H1 (cell line): ENCODE measurements at regions not wholly inside any gene's neighbourhood (a gene's known extent, or its start where the extent isn't known, plus 50 kb on each side); places are given as distances from the start of the nearest gene placed in this dataset.

Experiments used
- CTCF ChIA-PET: fragments of 300-600 bp; sonication (Branson Sonifier 250); formaldehyde crosslinking; loops from one replicate; lab custom pipeline; 2021; ENCODE audit not compliant: partially characterized antibody; lab: Charles Lee
- POLR2A ChIA-PET: fragments of 300-600 bp; sonication (Branson Sonifier 250); formaldehyde crosslinking; loops from one replicate; lab custom pipeline; 2021; ENCODE audit warnings: inconsistent platforms; ENCODE audit not compliant: partially characterized antibody; lab: Charles Lee
- DNase-seq, 2 experiments: peaks; one replicate each; pipeline versions ENCODE4 v3.0.0 to v3.0.0-alpha.2; 2010 to 2022; ENCODE audit warnings: low spot score in 2 of 2, low read depth in 1 of 2, mixed read lengths in 1 of 2
- FAIRE-seq: peaks from 2 replicates; lab custom pipeline; 2011; peaks lifted over from hg19 to GRCh38; lab: Jason Lieb, UNC
- H2AFZ ChIP-seq: 2 replicates; pipeline ENCODE4 v1.8.1; 2012; ENCODE audit warnings: low read length, inconsistent platforms
- H2AK5ac ChIP-seq: 2 replicates; pipeline ENCODE4 v1.6.1; 2013; ENCODE audit warnings: low read depth, low read length
- H2BK120ac ChIP-seq: replicated peaks from 2 replicates; pipeline ENCODE3; 2013; ENCODE audit warnings: low read depth, low read length, inconsistent platforms
- H2BK12ac ChIP-seq: 2 replicates; pipeline ENCODE4 v1.6.1; 2013; ENCODE audit warnings: low read depth, low read length
- H2BK15ac ChIP-seq: 2 replicates; pipeline ENCODE4 v1.6.1; 2013; ENCODE audit warnings: low read length
- H2BK20ac ChIP-seq: 2 replicates; pipeline ENCODE4 v1.6.1; 2013; ENCODE audit warnings: low read length
- H2BK5ac ChIP-seq: 2 replicates; pipeline ENCODE4 v1.6.1; 2013; ENCODE audit warnings: low read depth, low read length
- H3K14ac ChIP-seq: 2 replicates; pipeline ENCODE4 v1.6.1; 2013; ENCODE audit warnings: inconsistent platforms; ENCODE audit not compliant: insufficient read length
- H3K18ac ChIP-seq: 2 replicates; pipeline ENCODE4 v1.6.1; 2013; ENCODE audit warnings: low read length; ENCODE audit errors: extremely low read depth
- H3K23ac ChIP-seq: 2 replicates; pipeline ENCODE4 v1.6.1; 2013; ENCODE audit warnings: inconsistent platforms; ENCODE audit not compliant: insufficient read length
- H3K23me2 ChIP-seq: 2 replicates; pipeline ENCODE4 v1.6.1; 2013; ENCODE audit warnings: low read depth, low read length
- H3K27ac ChIP-seq: 2 replicates; pipeline ENCODE4 v1.6.1; 2011; ENCODE audit warnings: low read depth, low read length, inconsistent platforms
- H3K27me3 ChIP-seq, 4 experiments: replicated peaks in 1 of 4; 1 replicate in 1 of 4; 2 replicates in 3 of 4; pipeline versions ENCODE4 v1.6.1 to v1.8.1; 2011 to 2013; ENCODE audit warnings: low read length in 3 of 4, mild to moderate bottlenecking in 3 of 4, inconsistent platforms in 2 of 4, mixed read lengths in 2 of 4, moderate library complexity in 1 of 4; ENCODE audit not compliant: control insufficient read depth in 3 of 4, insufficient read depth in 3 of 4; ENCODE audit errors: extremely low read depth in 1 of 4
- H3K36me3 ChIP-seq, 4 experiments: 2 replicates each; pipeline versions ENCODE4 v1.6.1 to v1.8.1; 2011 to 2013; ENCODE audit warnings: mild to moderate bottlenecking in 4 of 4, low read length in 3 of 4, moderate library complexity in 2 of 4, control low read depth in 1 of 4, inconsistent platforms in 1 of 4; ENCODE audit not compliant: insufficient read depth in 4 of 4, control insufficient read depth in 2 of 4
- H3K4ac ChIP-seq: replicated peaks from 2 replicates; pipeline ENCODE3; 2013; ENCODE audit warnings: low read length, low read depth, mixed read lengths, inconsistent platforms; ENCODE audit not compliant: insufficient read length
- H3K4me1 ChIP-seq, 4 experiments: replicated peaks in 1 of 4; 1 replicate in 1 of 4; 2 replicates in 3 of 4; pipeline versions ENCODE4 v1.6.1 to v1.8.1; 2011 to 2013; ENCODE audit warnings: low read length in 3 of 4, inconsistent platforms in 2 of 4, mixed read lengths in 1 of 4; ENCODE audit not compliant: insufficient read depth in 4 of 4, control insufficient read depth in 3 of 4
- H3K4me2 ChIP-seq, 2 experiments: 2 replicates each; pipeline versions ENCODE4 v1.6.1 to v1.8.1; 2011 to 2013; ENCODE audit warnings: low read depth in 2 of 2, low read length in 2 of 2, control low read depth in 1 of 2, inconsistent platforms in 1 of 2, mild to moderate bottlenecking in 1 of 2; ENCODE audit not compliant: insufficient read depth in 1 of 2
- H3K4me3 ChIP-seq, 4 experiments: fragments of 200-600, 300-600 bp in 1 of 4; sonication (generic), shearing (Covaris generic), sonication (Bioruptor Twin) in 1 of 4; 2 replicates each; pipeline versions ENCODE4 v1.5.1 to v1.8.1; 2011 to 2016; ENCODE audit warnings: low read length in 4 of 4, low read depth in 3 of 4, control low read depth in 2 of 4, inconsistent platforms in 2 of 4, mild to moderate bottlenecking in 2 of 4, mixed read lengths in 1 of 4, moderate library complexity in 1 of 4; ENCODE audit not compliant: insufficient read depth in 2 of 4; ENCODE audit errors: extremely low read depth in 1 of 4
- H3K56ac ChIP-seq: replicated peaks from 2 replicates; pipeline ENCODE3; 2013; ENCODE audit warnings: low read depth, mild to moderate bottlenecking, mixed read lengths, low read length, inconsistent platforms; ENCODE audit not compliant: insufficient read length
- H3K79me1 ChIP-seq: 2 replicates; pipeline ENCODE4 v1.6.1; 2013; ENCODE audit warnings: low read depth, low read length, control low read depth
- H3K79me2 ChIP-seq, 2 experiments: 2 replicates each; pipeline versions ENCODE4 v1.6.1 to v1.8.1; 2012 to 2013; ENCODE audit warnings: low read length in 2 of 2, mild to moderate bottlenecking in 2 of 2, inconsistent platforms in 1 of 2; ENCODE audit not compliant: insufficient read depth in 2 of 2, control insufficient read depth in 1 of 2
- H3K9ac ChIP-seq, 4 experiments: replicated peaks in 1 of 4; 1 replicate in 1 of 4; 2 replicates in 3 of 4; pipeline versions ENCODE4 v1.6.1 to v1.8.1; 2011 to 2013; ENCODE audit warnings: low read depth in 3 of 4, low read length in 3 of 4, control low read depth in 2 of 4, mild to moderate bottlenecking in 2 of 4, moderate library complexity in 2 of 4, inconsistent platforms in 1 of 4; ENCODE audit errors: extremely low read depth in 1 of 4
- H3K9me3 ChIP-seq, 2 experiments: 2 replicates each; pipeline versions ENCODE4 v1.6.1 to v1.8.1; 2012 to 2013; ENCODE audit warnings: mild to moderate bottlenecking in 2 of 2, moderate library complexity in 2 of 2, control low read depth in 1 of 2, inconsistent platforms in 1 of 2, low read depth in 1 of 2, low read length in 1 of 2, mixed read lengths in 1 of 2; ENCODE audit not compliant: insufficient read depth in 2 of 2
- H4K20me1 ChIP-seq, 2 experiments: replicated peaks in 1 of 2; 2 replicates each; pipeline versions ENCODE3 to v1.8.1; 2011 to 2013; ENCODE audit warnings: inconsistent platforms in 2 of 2, low read length in 2 of 2, mild to moderate bottlenecking in 1 of 2; ENCODE audit not compliant: insufficient read depth in 2 of 2, control insufficient read depth in 1 of 2
- H4K5ac ChIP-seq: 2 replicates; pipeline ENCODE4 v1.6.1; 2013; ENCODE audit warnings: low read length, low read depth, mixed read lengths, inconsistent platforms; ENCODE audit not compliant: insufficient read length
- H4K8ac ChIP-seq: 2 replicates; pipeline ENCODE4 v1.8.0; 2013; ENCODE audit warnings: mild to moderate bottlenecking, moderate library complexity, low read length, inconsistent platforms; ENCODE audit not compliant: insufficient read depth; ENCODE audit errors: extremely low read depth
- H4K91ac ChIP-seq: replicated peaks from 2 replicates; pipeline ENCODE3; 2013; ENCODE audit warnings: low read length, mixed read lengths, inconsistent platforms; ENCODE audit not compliant: insufficient read length
- BRCA1 ChIP-seq: IDR thresholded peaks from 2 replicates; pipeline ENCODE4 v1.6.1; 2012; ENCODE audit warnings: low read depth, low read length, improper control_type of control experiment
- CBX8 ChIP-seq: fragments of 300-800, 300-1000 bp; sonication (generic); IDR thresholded peaks from 2 replicates; pipeline ENCODE4 v1.7.1; 2016; ENCODE audit warnings: low read depth, low read length, borderline replicate concordance
- EP300 ChIP-seq, 2 experiments: IDR thresholded peaks; 1 replicate in 1 of 2; 2 replicates in 1 of 2; pipeline ENCODE4 v1.6.1; 2011 to 2012; ENCODE audit warnings: low read depth in 2 of 2, low read length in 2 of 2, mild to moderate bottlenecking in 2 of 2, borderline replicate concordance in 1 of 2, inconsistent platforms in 1 of 2, moderate library complexity in 1 of 2
- EZH2 ChIP-seq: fragments of 200-600 bp; sonication (generic); IDR thresholded peaks from 2 replicates; pipeline ENCODE4 v1.7.1; 2012; ENCODE audit warnings: low read depth, mild to moderate bottlenecking, moderate library complexity, low read length, inconsistent platforms; ENCODE audit not compliant: severe bottlenecking
- GTF2F1 ChIP-seq: IDR thresholded peaks from 2 replicates; pipeline ENCODE4 v1.6.1; 2012; ENCODE audit warnings: low read depth, low read length, improper control_type of control experiment, borderline replicate concordance
- RAD21 ChIP-seq, 2 experiments: IDR thresholded peaks in 1 of 2; conservative IDR thresholded peaks in 1 of 2; 2 replicates each; pipeline ENCODE4 v1.6.1; 2011; ENCODE audit warnings: low read depth in 2 of 2, low read length in 2 of 2, improper control_type of control experiment in 1 of 2, inconsistent platforms in 1 of 2, mild to moderate bottlenecking in 1 of 2, moderate library complexity in 1 of 2
- RFX5 ChIP-seq: IDR thresholded peaks from 2 replicates; pipeline ENCODE4 v1.6.1; 2011; ENCODE audit warnings: low read depth, low read length, improper control_type of control experiment, borderline replicate concordance
- WGBS, 2 experiments: shearing (Covaris generic) in 1 of 2; methylation state at CpG; one replicate each; pipeline versions ENCODE4 v1.1.6 to v1.1.7; 2013 to 2015; ENCODE audit warnings: low lambda C conversion rate in 2 of 2, mixed read lengths in 2 of 2, inconsistent platforms in 1 of 2, low coverage in 1 of 2, missing lambda C conversion rate in 1 of 2; ENCODE audit not compliant: insufficient replicate concordance in 2 of 2, insufficient coverage in 1 of 2, insufficient read length in 1 of 2; ENCODE audit errors: extremely low coverage in 1 of 2, missing lambda C conversion rate in 1 of 2; 5-methylcytosine and 5-hydroxymethylcytosine counted together
- TF ChIP-seq, protein P1 (sequence below): IDR thresholded peaks from 2 replicates; pipeline ENCODE4 v1.6.1; 2012; ENCODE audit warnings: inconsistent platforms

DNA sequence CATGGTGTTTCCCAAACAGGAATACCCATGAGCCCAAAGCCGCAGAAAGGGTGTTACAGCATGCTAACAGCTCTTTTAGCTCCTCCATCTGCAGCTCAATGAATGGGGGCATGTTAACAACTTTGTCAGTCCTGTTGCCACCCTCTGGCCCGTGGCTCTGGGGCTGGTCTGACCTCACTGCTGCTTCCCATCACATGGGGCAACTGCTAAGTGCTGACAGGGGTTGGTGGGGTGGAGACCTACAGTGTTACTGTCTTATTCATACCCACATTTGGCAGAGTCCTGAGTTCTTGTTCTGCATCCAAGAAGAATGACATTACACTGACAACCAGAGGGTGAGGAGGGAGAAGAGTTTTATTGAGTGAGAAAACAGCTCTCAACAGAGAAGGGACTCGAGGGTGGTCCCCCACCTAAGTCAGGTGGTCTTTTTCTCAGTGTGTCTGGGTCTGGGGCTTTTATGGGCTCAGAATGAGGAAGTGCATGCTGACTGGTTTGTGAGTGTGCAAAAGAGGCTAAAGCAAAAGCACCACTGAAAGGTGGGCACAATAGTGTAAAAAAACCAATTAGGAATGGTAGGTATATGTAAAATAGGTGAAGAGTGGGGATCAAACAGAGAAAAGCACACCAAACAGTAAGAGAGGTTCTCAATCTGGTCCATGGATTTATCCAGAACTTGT is 1952.0 kb upstream of the PCDH20 start:
- Histone ChIP-seq H3K23me2 (no peaks in the 10 kb centered on the region), H2BK12ac (no peak overlapping the region), H2BK15ac (no peak overlapping the region), H3K23ac (no peak overlapping the region), H2AK5ac (no peak overlapping the region), H3K9me3 (no peaks in the 10 kb centered on the region), H3K79me2 (no peaks in the 10 kb centered on the region), H2AFZ (peak overlapping the region; percentile 63; the same call in 1 of the 2 replicates), H4K20me1 (no peaks in the 10 kb centered on the region), H3K56ac (no peak overlapping the region), H3K79me1 (no peaks in the 10 kb centered on the region), H2BK120ac (no peak overlapping the region), H4K91ac (no peak overlapping the region), H2BK5ac (no peak overlapping the region), H3K27me3 (no peaks in the 10 kb centered on the region), H3K14ac (no peak overlapping the region), H2BK20ac (no peak overlapping the region), H3K9ac (no peak overlapping the region), H3K36me3 (no peaks in the 10 kb centered on the region), H3K4me2 (no peak overlapping the region), H4K5ac (no peak overlapping the region), H3K27ac (no peak overlapping the region), H3K4me1 (no peaks in the 10 kb centered on the region), H3K4me3 (no peak overlapping the region), H3K4ac (no peak overlapping the region), H3K18ac (no peak overlapping the region), H4K8ac (no peak overlapping the region)
- TF ChIP-seq, protein P1, sequence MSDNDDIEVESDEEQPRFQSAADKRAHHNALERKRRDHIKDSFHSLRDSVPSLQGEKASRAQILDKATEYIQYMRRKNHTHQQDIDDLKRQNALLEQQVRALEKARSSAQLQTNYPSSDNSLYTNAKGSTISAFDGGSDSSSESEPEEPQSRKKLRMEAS, result no peak
- TF ChIP-seq BRCA1, result no peak
- no peak for TF ChIP-seq RAD21 (IDR thresholded peaks at IDR 0.05 in 1 of 2, conservative IDR thresholded peaks at IDR 0.05 in 1 of 2; ENCODE audit: low read depth in 2 of 2, low read length in 2 of 2)
- no peak for TF ChIP-seq GTF2F1
- no peak for TF ChIP-seq CBX8
- no peak for TF ChIP-seq EZH2
- no peak for TF ChIP-seq EP300 (IDR thresholded peaks at IDR 0.05; ENCODE audit: borderline replicate concordance in 1 of 2, low read depth in 2 of 2, low read length in 2 of 2)
- no peak for TF ChIP-seq RFX5
- CTCF ChIA-PET, result no interaction called here
- WGBS, 2 experiments, result 83% methylated on average over 3 of the region's 3 CpGs; no CpG with 5 or more reads in 1 of the 2 experiments
- no peak for FAIRE-seq
- DNase-seq, result no peak
- POLR2A ChIA-PET, result no interaction called here
